ENCODE measurements at regions not wholly inside any gene's neighbourhood (a gene's known extent, or its start where the extent isn't known, plus 50 kb on each side); places are given as distances from the start of the nearest gene placed in this dataset.

DNA sequence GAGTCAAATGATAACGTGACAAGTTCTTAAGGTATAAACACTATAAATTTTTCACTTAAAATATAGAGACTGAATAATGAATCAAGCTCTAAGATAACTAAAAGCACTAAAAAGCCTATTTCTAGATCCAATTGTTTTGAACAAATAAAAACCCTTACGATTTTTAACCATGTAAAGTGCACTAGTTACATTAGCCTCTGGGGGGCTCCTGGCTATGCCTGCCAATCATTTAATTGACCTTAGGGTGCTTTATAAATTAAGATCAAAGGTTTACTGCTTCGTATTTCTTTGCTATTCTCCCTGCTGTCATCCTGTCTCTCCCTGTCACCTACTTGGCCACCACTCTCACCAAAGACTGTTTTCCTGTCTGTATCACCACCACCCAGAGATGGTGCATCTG, 133.4 kb downstream of the ESM1 start:
- DNase-seq: no peak

DNA sequence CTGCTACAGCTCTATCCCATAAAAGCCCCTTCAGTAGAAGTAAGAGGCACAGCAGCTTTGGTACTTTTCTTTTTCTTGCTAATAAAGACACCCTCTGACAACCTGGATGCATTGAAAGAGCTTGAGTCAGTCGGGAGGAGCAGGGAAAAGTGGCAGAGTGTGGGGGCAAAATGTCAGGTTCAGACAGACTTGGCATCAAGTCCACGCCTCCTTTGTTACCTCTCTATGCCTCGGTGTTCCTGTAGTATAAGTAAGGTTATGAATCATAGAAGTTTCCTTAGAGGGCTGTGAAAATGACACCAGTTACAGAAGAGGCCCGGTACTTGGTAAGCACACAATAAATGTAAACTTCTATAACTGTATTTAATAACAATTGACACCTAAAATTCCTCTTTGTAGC, 133.9 kb downstream of the ESM1 start:
- DNase-seq: no peak

DNA sequence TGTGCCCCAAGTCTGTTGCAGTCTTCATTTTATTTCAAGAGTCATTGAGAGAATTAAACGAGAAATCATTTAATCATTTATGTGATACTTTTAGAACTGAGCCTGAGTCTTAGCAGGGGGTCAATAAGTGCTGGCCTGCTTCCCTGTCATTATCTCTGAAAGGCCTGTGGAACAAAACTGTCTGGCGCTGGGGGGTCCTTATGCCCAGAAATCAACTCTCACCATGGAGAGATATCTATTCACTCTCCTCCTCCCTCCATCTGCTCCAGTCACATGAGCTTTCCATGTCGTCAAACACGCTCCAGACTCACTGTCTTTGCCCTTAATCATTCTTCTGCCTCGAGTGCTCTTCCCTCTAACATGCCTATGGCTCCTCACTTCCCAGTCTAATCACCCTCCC, 136.8 kb downstream of the ESM1 start:
- no peak for DNase-seq

DNA sequence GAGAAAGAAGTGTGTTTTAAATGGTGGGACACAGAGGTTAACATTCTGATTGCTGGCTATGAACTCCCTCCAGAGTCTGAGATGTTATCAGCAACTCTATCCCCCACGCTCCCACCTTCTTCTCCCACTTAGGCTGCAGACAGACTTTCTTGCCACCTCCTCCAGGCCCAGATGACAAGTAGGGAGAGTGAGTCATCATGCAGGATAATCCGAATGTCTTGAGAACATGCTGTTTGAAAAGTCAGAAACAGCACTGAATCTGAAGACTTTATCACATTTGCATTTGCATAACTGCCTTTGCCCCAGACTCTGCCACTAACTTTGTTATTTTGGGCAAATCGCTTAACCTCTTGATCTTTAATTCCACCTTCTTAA, 139.8 kb downstream of the ESM1 start:
- DNase-seq: no peak

DNA sequence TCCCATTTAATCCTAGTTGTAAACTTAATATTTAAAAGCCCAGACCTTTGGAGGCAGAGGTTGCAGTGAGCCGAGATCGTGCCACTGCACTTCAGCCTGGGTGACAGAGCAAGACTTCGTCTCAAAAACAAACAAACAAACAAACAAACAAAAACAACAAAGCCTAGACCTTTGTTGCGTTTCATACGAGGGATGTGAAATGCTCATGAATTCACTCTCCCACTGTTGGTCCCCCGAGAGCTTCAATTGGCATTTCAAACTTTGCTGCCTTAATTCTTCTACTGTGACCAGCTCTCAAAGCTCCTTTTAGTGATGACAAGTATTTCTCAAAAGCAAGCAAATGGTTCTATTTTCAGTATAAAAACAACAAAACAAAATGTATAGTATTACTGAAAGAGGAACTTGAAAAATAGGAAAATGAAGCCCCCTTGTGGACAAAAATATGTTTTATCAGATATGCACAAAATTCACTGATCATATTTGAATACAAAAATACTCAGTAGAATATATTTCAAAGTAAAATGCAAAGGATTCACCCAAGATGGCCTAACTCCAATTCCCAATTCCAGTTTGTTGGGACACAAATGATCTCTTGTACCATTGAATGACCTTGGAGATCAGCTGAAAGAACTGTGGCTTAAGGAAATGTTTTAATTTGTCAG, 140.4 kb downstream of the ESM1 start:
- DNase-seq: peak in 2 of 5 experiments; percentile 16 to 74

DNA sequence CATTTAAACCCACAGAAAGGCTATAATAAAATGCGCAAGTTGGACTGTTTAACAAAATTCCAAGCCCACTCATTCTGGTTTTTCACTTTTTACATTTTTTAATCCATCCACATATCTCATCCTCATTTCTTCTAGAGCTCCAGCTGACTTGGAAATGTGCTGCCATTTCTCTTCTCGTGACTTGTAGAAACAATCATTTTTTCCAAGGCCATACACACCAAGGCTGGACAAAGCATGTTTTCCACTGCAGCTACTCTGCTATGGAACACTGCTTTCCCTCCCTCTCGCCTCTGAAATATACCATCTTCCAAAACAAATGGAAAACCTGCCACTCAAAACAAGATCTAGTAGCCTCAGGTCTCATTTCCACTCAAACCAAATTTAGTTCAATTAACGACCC, 141.1 kb downstream of the ESM1 start:
- no peak for DNase-seq

DNA sequence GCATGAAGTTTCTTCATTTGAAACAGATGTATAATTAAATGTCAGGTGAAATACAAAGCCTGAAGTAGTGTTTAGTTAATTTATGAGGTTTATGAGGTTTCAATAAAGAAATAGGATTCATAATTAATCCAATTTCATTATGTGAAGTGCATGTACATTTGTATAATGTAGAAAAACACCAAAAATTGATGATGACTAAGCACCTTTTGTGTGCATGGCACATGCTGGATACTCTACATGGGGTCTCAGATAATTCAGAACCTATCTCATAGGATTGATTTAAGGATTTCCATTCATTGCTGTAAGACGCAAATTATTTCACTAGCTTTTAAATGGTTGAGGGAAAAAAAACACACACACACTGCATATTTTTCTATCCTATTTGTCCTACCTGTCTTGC, 143.9 kb downstream of the ESM1 start:
- DNase-seq: no peak

DNA sequence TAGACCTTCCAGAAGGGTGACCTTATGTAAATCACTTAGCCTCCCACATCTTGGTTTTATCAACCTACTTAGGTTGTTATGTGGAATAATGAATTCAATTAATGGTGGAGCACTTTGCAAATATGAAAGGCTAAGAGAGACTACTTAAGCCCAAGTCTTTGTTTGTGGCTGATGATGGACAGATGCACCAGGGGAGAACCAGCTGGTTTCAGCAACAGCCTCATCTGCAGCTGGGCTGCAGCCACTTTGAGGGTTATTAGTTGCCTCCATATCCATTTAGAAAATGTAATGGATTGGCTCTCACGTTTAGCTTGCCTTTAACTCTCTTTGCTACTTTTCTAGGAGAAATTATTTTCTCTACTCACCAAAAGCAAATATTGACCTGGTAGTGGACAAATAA, 146.6 kb downstream of the ESM1 start:
- no peak for DNase-seq

DNA sequence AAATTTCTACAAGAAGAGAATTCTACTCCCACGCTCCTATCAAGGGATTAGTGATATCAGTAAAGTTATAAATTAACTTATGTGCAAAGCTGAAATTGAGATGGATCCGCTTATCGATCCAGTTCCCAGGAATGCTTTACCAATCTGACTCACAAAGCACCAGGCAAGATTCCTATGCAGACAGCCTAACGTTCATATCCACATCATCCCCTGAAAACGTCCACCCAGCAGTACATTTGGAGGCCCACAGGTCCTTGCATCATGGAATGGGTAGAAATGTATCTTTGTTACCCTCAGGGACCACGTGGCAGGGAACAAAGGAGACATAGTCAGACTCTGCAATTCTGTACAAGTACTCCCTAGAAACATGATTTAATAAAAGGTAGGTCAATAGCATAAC, 147.4 kb downstream of the ESM1 start:
- no peak for DNase-seq

DNA sequence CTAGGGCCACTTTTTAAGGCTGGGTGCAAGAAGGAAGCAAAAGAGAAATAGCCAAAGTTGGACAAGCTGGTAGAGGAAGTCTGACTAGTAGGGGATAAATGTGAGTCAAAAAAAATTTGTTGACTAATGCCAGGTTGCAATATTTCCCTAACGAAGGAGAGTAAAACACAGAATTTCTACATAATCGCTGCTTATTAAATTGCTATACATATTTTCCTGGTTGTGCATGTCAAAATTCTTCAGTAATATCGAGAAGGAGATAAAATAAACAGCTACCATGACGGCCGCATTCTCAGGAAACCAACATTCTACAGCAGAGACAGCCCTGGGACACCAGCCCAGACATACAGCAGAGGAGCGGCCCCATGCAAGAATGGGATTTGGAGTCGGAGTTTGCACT, 148.3 kb downstream of the ESM1 start:
- DNase-seq: no peak

DNA sequence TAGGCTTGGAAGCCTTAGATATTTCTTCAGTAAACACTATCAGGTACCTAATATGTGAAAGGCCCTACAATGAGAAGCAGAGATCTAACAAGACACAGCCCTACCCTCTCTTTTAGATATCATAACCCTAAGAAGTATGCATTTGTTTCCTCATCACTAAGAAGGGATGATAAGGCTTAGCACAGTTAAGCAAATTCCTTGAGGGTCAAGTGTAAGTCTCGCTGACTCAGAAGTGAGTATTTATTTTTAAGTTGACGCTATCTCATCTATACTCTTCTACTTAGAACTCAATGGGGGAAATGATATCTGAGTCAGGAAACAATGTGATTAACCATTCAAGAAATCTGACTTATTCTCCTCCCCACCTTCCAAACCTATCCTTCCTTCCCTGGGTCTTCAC, 149.7 kb downstream of the ESM1 start:
- no peak for DNase-seq

DNA sequence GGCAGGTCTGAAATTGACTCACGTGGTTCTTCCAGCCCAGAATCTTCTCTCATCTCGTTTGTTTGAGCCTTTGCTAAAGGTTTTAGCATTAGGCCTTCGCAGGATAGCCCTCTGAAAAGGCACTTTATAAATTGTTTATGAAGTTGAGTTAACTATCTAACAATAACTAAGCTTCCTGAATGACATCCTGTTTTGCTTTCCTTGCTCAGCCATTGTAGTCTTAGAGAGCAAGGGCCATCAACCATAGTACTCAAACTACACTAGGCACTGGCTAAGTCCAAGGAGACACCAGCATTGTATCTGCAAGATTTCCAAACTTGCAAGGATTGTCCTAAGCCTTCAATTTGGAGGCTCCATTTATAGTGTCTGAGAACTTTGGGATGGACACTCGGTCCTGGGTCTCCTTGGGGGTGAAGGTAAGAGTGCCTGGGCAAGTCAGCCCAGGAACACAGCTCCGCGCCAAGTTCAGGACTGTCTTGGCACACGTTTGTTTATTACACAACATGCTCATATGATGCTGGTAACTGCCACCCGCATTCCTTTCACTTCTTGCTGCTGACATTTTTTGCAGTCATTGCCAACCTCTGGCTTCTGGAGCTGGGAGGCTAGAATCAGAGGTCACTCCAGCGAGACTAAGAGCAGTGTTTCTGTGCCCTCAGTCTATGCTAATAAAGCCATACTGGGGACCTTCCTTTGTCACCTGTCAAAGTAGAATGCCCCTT, 151.1 kb downstream of the ESM1 start:
- no peak for DNase-seq

DNA sequence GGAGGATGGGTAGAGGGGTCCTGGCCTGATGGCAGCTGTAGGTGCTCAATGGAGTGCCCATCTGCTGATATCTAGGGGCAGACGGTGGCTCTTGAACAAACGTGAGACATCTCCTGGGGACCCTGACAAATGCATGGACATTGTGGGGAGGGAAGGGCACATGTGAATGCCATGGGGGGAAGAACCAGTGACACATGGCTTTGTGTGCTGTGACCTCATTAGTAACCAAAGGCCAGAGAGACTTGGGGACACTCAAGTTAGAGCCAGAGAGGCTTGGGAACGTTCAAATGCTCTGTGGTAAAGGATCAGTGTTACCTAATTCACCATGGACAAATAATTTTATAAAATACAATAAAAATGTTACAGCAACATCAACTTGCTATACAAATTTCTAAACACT, 151.8 kb downstream of the ESM1 start:
- no peak for DNase-seq

DNA sequence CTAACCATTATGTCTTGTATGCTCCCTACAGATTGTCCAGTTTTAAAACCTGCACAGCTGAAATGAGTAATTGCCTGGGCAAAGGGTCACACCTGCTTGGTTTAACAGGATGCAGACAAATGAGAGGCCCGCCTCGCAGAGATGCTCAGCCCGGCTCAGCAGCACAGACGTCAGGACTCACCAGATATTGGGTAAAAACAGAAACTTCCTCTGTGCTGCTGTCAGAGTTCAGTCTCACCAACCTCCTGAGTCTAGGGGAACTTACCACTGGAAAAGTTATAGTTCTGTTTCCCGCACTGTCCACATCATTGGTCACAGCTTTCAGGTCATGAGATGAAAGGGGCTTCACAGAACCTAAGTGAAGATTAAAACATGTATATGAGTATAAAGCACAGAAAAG, 152.5 kb downstream of the ESM1 start:
- peak in 1 of 5 experiments; percentile 9 for DNase-seq

DNA sequence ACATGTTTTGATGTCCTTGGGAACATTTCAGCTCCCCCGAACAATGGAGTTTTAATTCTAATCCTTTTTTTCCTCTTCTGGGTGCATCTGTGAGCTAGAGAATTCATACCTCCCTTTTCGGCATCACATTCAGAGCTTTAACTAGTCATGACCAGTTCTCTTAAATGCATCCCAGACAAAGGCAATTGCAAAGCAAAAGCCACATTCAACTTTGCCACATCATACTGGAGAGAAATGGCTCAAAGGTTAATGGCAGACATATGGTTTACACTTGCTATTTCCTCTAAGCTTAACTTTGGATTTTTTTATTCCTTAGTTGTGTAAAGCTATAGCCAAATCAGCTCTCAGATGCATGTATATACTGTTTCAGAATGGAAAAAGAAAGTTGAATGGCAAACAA, 153.3 kb downstream of the ESM1 start:
- no peak for DNase-seq

DNA sequence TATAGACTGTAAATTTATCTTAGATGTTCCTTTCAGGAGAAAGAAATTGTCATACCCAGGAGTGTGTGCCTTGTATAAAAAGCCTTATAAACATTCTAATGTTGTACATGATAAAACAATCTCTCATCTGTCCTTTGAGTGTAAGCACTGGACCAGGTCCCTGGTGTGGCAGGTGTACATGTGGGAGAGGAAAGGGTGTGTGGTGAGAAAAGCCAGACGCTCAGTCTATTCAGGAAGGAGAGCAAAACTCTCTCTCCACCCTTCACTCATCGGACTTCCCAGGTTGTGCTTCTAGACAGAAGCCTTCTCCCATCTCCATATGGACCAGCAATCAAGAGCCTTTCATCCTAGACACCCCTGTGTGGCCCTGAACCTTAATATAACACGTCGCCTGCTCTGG, 154.2 kb downstream of the ESM1 start:
- no peak for DNase-seq

DNA sequence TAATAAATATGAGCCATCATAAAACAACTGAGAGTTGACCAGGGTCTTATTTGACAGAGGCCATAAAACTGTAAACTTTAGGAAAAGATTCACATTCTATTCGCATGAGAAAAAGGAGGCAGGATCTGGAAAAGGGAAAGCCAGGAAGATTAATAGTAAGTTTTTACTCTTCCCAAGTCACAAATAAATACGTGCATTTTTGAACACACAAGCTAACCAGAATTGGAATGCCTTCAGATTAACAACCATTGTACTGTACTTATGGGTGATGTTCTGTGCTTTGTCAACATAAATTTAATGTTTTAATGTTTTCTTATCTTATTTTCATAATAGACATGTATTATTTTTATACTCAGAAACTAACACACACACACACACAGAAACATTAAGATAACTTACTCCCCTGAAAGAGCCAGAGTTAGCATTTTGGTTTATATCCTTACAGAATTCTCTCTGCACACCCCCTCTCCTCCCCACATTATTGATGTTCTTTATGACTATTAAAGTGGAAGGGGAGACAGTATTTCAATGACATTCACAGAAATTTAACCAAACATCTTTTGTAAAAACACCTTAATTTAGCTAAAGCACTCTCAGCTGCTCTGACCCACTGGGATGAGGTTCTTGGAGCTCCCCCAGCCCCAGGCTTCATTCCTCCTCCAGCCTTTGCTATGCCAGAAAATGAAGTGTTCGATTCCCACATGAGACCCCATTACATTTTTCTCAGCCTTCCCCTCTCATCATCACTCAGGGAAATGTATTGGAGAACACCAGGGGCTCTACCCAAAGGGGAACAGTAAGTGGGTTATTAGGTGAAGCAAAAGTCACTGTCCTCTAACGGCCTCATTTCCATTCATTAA, 155.5 kb downstream of the ESM1 start:
- no peak for DNase-seq

DNA sequence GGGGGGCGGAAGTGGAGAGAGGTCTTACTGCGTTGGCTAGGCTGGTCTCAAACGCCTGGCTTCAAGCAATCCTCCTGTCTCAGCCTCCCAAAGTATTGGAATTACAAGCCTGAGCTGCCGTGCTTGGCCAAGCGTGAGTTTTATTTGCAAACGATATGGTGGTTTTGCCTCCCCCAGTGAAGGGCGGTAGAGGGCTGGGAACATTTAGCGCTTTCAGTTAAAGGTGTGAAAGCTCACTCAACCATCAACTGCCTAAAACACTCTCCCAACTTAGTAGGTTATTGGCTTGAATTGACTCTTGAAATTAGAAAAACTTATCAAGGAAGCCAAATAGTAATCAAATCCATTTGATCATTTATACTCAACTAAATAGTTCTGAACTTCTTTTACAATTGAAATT, 156.3 kb downstream of the ESM1 start:
- no peak for DNase-seq

DNA sequence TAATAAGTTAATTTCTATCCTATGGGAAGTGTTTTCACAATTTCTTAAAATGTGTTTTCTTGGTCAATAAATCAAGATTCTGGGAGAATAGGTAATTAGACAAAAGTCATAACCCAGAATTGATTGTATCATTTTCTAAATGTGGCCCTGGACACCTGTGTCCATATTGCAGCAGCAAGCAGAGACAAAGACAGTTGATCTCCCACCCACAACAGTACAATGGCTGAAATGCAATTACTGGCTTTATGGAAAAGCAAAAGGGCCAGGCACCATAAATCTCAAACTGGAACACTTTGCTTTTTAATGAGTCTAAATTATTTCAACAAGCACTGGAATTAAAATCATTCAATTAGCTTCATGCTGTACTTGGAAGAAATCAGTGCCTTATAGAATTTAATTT, 157.2 kb downstream of the ESM1 start:
- no peak for DNase-seq

DNA sequence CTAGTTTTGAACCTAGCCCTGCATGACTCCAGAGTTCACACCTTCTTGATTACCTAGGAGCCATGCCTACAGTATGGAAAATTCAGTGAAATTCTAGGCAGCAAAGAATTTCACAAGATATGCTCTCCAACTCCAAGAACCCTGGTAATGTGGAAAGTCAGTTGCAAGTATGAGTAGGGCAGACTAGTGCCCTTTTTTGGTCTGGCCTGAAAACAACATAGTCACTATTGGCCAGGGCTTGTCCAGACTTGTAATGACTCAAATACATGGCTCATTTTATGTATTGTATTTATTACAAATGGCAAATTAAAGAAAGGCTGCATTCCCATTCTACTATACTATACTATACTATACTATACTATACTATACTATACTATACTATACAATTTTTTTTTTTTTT, 160.4 kb downstream of the ESM1 start:
- no peak for DNase-seq

DNA sequence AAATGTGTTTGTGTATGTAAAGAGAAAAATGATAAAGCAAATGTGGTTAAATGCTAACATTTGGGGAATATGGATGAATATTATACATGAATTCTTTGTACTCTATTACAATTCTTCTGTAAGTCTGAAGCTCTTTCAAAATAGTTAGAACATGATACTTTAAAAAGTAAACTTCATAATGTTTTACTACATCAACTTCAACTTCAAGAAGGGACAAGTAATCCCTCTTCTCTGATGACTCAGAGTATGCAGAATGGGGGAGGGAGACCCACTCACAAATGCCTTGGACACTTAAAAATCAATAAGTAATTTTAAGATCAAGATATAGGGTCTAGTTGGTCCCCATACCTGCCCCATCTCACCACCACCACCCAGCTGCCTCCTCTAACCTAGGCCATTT, 162.4 kb downstream of the ESM1 start:
- DNase-seq: no peak

DNA sequence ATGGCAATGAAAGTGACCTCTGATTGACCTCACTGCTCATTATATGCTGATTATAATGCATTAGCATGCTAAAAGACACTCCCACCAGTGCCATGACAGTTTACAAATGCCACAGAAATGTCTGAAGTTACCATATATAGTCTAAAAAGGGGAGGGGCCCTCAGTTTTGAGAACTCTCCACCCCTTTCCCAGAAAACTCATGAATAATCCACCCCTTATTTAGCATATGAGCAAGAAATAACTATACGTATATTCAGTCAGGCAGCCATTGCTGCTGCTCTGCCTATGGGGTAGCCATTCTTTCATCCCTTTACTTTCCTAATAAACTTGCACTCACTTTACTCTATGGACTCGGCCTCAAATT, 163.1 kb downstream of the ESM1 start:
- DNase-seq: no peak

DNA sequence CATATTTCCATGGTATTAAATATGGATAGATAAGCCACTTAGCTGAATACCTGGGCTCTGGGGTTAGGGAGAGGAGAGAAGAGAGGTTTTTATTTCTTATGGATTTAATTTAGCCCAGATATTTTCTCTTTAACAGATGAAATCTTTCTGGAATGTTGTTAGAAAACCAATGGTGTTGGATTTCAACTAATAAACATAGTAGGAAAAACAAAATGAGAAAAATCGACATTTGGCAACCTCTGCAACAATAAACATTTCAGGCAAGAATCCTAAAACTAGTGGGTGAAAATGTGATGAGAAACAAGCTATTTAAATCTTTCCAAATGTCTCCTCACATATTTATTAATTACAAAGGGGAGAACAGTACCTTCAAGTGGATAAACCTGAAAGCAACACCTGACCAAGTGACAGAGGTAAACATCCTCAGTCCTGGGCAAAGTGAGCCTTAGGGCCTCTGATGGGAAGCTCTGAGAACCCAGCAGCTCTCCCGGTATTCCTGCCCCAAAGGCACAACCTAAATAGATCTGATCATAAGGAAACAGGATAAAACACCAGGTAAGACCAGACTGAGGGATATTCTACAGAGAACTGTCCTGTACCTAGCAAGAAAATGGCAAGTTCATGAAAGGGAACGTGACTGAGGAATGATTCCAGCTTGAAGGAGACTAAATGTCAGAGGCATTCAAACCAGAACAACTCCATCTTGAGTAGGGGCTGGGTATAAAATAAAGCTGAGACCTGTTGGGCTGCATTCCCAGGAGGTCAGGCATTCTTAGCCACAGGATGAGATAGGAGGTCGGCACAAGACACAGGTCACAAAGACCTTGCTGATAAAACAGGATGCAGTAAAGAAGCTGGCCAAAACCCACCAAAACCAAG, 163.7 kb downstream of the ESM1 start:
- DNase-seq: no peak
